ENCODE measurements at regions not wholly inside any gene's neighbourhood (a gene's known extent, or its start where the extent isn't known, plus 50 kb on each side); places are given as distances from the start of the nearest gene placed in this dataset.
"Not testable (repeated sequence)": the region's sequence is repeated elsewhere in the genome, so short reads cannot be mapped to it uniquely, and the experiment has no call there.

GRCh38 chr14:105999361-106000028, 473.1 kb downstream of the TMEM121 start:
- H3K4me3 ChIP-seq, result no peak overlapping the region
- peak; percentile 25 for TF ChIP-seq CTCF (IDR thresholded peaks at IDR 0.05)
- H3K4me1 ChIP-seq (ENCODE audit: control insufficient read depth in 1 of 2, low read depth in 2 of 2), result no peaks in the 10 kb centered on the region
- no peaks in the 10 kb centered on the region for H3K27me3 ChIP-seq (replicated peaks; ENCODE audit: insufficient read depth)
- H3K9me3 ChIP-seq, result no peaks in the 10 kb centered on the region
- no peaks in the 10 kb centered on the region for H3K36me3 ChIP-seq
- DNase-seq (ENCODE audit: low spot score) (no peak), ATAC-seq (ENCODE audit: insufficient number of reproducible peaks, low FRiP score, low read depth) (no peak)
- H3K27ac ChIP-seq, result no peak overlapping the region

- not testable (repeated sequence) for H3K9me3 ChIP-seq; H3K27me3 ChIP-seq (replicated peaks; ENCODE audit: insufficient read depth); H3K27ac ChIP-seq; H3K4me3 ChIP-seq; DNase-seq (ENCODE audit: low spot score); ATAC-seq (ENCODE audit: insufficient number of reproducible peaks, low FRiP score, low read depth); H3K4me1 ChIP-seq (ENCODE audit: control insufficient read depth in 1 of 2, low read depth in 2 of 2); H3K36me3 ChIP-seq
Measured at GRCh38 chr14:106000029-106000511, 473.7 kb downstream of the TMEM121 start.

GRCh38 chr14:106001277-106001676, 474.9 kb downstream of the TMEM121 start:
- not testable (repeated sequence) for H3K9me3 ChIP-seq; H3K4me3 ChIP-seq; H3K27me3 ChIP-seq (replicated peaks; ENCODE audit: insufficient read depth); ATAC-seq (ENCODE audit: insufficient number of reproducible peaks, low FRiP score, low read depth); DNase-seq (ENCODE audit: low spot score); H3K36me3 ChIP-seq; H3K4me1 ChIP-seq (ENCODE audit: control insufficient read depth in 1 of 2, low read depth in 2 of 2); H3K27ac ChIP-seq

GRCh38 chr14:106003351-106003750, 477.0 kb downstream of the TMEM121 start:
- Histone ChIP-seq H3K4me1 (ENCODE audit: control insufficient read depth in 1 of 2, low read depth in 2 of 2) (no peaks in the 10 kb centered on the region), H3K27me3 (replicated peaks; ENCODE audit: insufficient read depth) (no peaks in the 10 kb centered on the region), H3K4me3 (no peak overlapping the region), H3K36me3 (no peaks in the 10 kb centered on the region), H3K9me3 (no peaks in the 10 kb centered on the region), H3K27ac (no peak overlapping the region)
- DNase-seq (ENCODE audit: low spot score), result no peak
- TF ChIP-seq CTCF (IDR thresholded peaks at IDR 0.05), result no peak
- ATAC-seq (ENCODE audit: insufficient number of reproducible peaks, low FRiP score, low read depth), result no peak

GRCh38 chr14:106004937-106005795, 478.8 kb downstream of the TMEM121 start:
- H3K9me3 ChIP-seq; H3K4me3 ChIP-seq; ATAC-seq (ENCODE audit: insufficient number of reproducible peaks, low FRiP score, low read depth); H3K27me3 ChIP-seq (replicated peaks; ENCODE audit: insufficient read depth); H3K4me1 ChIP-seq (ENCODE audit: control insufficient read depth in 1 of 2, low read depth in 2 of 2); H3K27ac ChIP-seq; DNase-seq (ENCODE audit: low spot score); H3K36me3 ChIP-seq: not testable (repeated sequence)

GRCh38 chr14:106006043-106006442, 479.7 kb downstream of the TMEM121 start:
- H3K36me3 ChIP-seq; H3K27me3 ChIP-seq (replicated peaks; ENCODE audit: insufficient read depth); ATAC-seq (ENCODE audit: insufficient number of reproducible peaks, low FRiP score, low read depth); H3K9me3 ChIP-seq; H3K4me3 ChIP-seq; H3K4me1 ChIP-seq (ENCODE audit: control insufficient read depth in 1 of 2, low read depth in 2 of 2); H3K27ac ChIP-seq; DNase-seq (ENCODE audit: low spot score): not testable (repeated sequence)
- peak; percentile 28 for TF ChIP-seq CTCF (IDR thresholded peaks at IDR 0.05)

- H3K4me1 ChIP-seq (ENCODE audit: control insufficient read depth in 1 of 2, low read depth in 2 of 2); DNase-seq (ENCODE audit: low spot score); H3K27ac ChIP-seq; H3K9me3 ChIP-seq; ATAC-seq (ENCODE audit: insufficient number of reproducible peaks, low FRiP score, low read depth); H3K27me3 ChIP-seq (replicated peaks; ENCODE audit: insufficient read depth); H3K4me3 ChIP-seq; H3K36me3 ChIP-seq: not testable (repeated sequence)
Measured at GRCh38 chr14:106006716-106007115, 480.3 kb downstream of the TMEM121 start.
